ENCODE measurements at regions not wholly inside any gene's neighbourhood (a gene's known extent, or its start where the extent isn't known, plus 50 kb on each side); places are given as distances from the start of the nearest gene placed in this dataset.

DNA sequence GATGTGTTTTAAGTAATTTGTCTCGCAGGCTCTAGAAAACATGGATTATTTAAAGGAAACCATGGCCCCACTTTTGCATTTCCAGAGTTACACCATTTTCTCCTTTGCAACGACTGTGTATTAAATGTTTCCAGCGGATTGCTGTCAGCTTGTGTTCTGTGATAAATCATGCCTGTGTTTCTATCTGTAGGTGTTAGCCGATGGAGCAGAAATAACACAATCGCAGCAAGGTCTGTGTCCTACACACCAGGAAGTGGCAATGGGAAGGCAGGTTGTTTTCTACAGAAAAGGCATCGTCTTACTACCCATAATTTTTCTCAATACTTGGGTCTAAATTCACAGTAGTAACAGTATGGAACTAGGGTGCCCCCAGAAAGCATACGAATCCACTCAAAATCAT, 590.1 kb downstream of the NLGN4X start:
- no peak for TF ChIP-seq ZFX (IDR thresholded peaks at IDR 0.05; ENCODE audit: borderline replicate concordance)
- TF ChIP-seq, protein P1, sequence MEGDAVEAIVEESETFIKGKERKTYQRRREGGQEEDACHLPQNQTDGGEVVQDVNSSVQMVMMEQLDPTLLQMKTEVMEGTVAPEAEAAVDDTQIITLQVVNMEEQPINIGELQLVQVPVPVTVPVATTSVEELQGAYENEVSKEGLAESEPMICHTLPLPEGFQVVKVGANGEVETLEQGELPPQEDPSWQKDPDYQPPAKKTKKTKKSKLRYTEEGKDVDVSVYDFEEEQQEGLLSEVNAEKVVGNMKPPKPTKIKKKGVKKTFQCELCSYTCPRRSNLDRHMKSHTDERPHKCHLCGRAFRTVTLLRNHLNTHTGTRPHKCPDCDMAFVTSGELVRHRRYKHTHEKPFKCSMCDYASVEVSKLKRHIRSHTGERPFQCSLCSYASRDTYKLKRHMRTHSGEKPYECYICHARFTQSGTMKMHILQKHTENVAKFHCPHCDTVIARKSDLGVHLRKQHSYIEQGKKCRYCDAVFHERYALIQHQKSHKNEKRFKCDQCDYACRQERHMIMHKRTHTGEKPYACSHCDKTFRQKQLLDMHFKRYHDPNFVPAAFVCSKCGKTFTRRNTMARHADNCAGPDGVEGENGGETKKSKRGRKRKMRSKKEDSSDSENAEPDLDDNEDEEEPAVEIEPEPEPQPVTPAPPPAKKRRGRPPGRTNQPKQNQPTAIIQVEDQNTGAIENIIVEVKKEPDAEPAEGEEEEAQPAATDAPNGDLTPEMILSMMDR (IDR thresholded peaks at IDR 0.05): no peak
- H3K27ac ChIP-seq: no peak overlapping the region

DNA sequence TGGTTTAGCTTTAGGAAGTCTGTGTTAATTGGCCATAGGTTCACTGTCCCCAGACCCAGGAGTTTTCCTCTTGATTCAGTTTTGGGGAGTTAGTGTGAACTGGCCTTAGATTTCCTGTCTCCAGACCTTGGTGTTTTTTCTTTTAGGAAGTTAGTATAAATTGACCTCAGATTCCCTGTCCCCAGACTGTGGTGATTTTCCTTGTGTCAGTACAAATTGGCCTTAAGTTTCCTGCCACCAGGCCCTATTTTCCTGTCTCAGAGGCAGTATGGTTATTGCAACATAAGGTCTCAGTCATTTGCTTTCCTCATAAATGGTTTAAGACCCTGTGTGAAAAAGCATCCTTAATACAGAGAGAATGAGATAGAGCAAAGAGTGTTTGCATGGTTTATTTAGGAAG, 595.8 kb downstream of the NLGN4X start:
- TF ChIP-seq, protein P1 (IDR thresholded peaks at IDR 0.05): no peak
- TF ChIP-seq ZFX (IDR thresholded peaks at IDR 0.05; ENCODE audit: borderline replicate concordance): no peak
- no peak overlapping the region for H3K27ac ChIP-seq

DNA sequence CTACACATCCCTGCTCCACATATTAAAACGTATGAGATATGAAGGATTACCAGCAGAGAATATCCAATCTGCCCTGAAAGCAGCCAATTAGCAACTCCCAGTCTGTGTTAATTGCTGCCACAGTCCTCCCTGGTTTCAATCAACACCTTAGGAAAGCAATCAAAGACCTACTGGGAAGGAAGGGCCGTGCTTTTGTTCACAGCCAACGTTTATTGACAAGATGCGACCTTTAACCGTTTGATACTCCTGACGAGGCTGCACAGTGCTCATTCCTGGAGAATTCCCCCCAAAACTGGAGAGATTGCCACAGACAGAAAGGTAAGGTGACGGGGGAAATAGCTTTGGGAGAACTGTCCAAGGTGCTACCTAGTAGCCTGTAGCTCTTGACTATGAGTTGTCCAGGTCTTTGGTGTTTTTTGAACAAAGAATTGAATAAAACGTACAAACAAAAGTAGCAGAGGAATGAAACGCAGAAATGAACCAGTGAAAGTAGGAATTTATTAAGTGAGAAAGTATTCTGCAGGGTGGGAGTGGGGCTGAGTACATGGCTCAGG, 596.5 kb downstream of the NLGN4X start:
- no peak overlapping the region for H3K27ac ChIP-seq
- no peak for TF ChIP-seq ZFX (IDR thresholded peaks at IDR 0.05; ENCODE audit: borderline replicate concordance)
- TF ChIP-seq, protein P1 (IDR thresholded peaks at IDR 0.05): no peak

DNA sequence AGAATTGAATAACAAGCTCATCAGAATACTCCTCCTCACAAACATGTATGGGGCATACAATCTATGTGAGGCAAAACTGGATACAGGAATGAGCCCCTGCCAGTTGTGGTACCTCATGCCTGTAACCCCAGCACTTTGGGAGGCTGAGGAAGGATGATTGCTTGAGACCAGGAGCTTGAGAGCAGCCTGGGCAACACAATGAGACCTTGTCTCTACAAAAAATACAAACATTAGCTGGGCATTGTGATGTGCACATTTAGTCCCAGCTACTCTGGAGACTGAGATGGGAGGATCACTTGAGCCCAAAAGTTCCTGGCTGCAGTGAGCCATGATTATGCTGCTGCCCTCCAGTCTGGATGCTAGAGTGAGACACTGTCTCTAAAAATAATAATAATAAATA, 611.0 kb downstream of the NLGN4X start:
- TF ChIP-seq ZFX (IDR thresholded peaks at IDR 0.05; ENCODE audit: borderline replicate concordance): no peak
- TF ChIP-seq, protein P1 (IDR thresholded peaks at IDR 0.05): no peak
- no peak overlapping the region for H3K27ac ChIP-seq

DNA sequence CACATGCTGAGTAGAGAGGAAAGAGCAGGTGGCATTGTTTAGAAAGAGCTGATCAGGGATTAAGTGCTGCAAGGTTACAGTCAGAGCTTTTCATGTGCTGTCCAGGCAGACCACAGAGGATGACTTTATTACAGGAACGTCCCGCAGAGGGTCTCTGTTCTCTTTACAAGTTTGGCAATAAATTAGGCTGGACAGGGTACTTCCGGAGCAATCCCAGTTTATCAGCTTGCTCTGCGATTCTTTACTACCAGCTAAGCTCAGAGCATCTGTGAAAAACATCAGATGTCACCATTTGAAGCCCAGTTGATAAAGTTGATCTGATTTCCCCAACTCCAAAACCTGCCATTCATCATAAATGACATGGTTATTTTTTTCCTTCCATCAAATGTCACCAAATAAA, 633.1 kb downstream of the NLGN4X start:
- TF ChIP-seq ZFX (IDR thresholded peaks at IDR 0.05; ENCODE audit: borderline replicate concordance): no peak
- TF ChIP-seq, protein P1 (IDR thresholded peaks at IDR 0.05): no peak
- no peak overlapping the region for H3K27ac ChIP-seq

DNA sequence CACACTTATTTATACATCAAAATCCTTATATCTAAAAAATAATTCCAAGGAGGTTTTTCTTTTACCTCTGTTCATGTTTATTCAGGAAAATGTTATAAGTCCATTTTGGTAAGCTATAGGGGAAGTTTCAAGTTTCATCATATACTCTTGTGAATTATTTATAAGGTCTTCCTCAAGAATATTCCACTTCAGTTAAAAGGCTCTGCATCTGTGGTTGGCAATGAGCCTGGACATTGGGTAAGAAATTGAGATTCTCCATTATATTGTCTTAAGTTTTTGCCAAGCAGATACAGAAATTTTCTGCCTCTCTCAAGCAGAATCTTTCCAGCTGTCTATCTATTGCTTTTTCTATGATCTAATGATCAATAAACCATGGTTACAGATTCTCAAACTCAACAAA, 641.9 kb downstream of the NLGN4X start:
- H3K27ac ChIP-seq: no peak overlapping the region
- TF ChIP-seq ZFX (IDR thresholded peaks at IDR 0.05; ENCODE audit: borderline replicate concordance): no peak
- TF ChIP-seq, protein P1 (IDR thresholded peaks at IDR 0.05): no peak

DNA sequence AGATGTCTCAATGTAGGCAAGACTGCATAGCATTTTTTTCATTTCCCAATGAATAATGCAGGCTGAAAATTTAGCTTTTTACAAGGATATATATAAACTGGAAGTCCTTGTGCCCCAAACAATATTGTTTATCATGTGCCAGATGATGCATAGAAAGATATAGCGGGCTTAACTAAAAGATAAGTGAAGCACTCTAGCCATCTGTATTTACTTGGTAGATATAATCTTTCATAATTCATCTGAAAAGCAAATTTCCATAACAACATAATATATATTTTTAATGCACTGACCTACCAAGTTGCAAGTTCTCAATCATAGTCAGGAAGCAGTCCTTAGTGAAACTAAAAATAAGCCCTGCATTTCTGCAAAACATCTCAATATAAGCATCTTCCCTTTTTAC, 653.3 kb downstream of the NLGN4X start:
- TF ChIP-seq, protein P1 (IDR thresholded peaks at IDR 0.05): no peak
- no peak for TF ChIP-seq ZFX (IDR thresholded peaks at IDR 0.05; ENCODE audit: borderline replicate concordance)
- H3K27ac ChIP-seq: no peak overlapping the region
